ENCODE measurements at regions not wholly inside any gene's neighbourhood (a gene's known extent, or its start where the extent isn't known, plus 50 kb on each side); places are given as distances from the start of the nearest gene placed in this dataset.

DNA sequence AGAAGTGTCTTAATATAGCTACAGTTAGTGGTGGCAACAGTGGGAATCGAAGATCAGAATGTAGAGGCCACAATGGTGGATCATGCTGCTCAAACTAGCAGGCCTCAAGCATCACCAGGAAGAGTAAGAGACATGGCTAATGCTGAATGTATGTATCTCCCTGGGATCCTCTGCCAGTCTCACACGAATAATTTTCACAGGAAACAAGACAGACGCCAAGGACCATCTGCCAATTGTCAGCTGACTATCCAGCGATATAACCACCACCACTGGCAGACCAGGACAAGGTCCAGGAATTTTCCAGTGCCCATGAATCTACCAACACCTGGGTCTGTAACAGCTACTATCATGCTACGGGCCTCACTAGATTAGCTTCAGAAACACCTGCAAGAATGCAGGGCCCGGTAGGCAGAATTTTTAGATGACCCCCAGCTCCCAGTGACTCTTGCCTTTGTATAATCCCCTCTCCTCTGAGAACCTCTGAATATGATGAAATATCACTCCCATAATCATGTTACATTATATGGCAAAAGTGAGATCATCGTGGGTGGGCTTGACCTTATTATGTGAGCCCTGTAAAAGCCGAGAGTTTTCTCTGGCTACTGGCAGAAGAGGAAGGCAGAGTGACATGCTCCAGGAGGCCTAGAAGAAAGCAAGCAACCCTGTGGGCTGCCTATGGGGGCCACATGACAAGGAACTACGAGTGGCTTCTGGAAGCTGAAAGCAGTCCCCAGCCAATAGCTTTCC lies 429.8 kb downstream of the BCOR start:
- no peak for TF ChIP-seq FOXJ3 (CRISPR knock-in tag; IDR thresholded peaks at IDR 0.05)
- TF ChIP-seq, protein P1, sequence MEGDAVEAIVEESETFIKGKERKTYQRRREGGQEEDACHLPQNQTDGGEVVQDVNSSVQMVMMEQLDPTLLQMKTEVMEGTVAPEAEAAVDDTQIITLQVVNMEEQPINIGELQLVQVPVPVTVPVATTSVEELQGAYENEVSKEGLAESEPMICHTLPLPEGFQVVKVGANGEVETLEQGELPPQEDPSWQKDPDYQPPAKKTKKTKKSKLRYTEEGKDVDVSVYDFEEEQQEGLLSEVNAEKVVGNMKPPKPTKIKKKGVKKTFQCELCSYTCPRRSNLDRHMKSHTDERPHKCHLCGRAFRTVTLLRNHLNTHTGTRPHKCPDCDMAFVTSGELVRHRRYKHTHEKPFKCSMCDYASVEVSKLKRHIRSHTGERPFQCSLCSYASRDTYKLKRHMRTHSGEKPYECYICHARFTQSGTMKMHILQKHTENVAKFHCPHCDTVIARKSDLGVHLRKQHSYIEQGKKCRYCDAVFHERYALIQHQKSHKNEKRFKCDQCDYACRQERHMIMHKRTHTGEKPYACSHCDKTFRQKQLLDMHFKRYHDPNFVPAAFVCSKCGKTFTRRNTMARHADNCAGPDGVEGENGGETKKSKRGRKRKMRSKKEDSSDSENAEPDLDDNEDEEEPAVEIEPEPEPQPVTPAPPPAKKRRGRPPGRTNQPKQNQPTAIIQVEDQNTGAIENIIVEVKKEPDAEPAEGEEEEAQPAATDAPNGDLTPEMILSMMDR (IDR thresholded peaks at IDR 0.05 in 2 of 3, conservative IDR thresholded peaks at IDR 0.05 in 1 of 3; ENCODE audit: insufficient read depth in 2 of 3, low read depth in 1 of 3, low read length in 3 of 3) = no peak
- no peak for TF ChIP-seq EZH2 (IDR thresholded peaks at IDR 0.05; ENCODE audit: borderline replicate concordance, low read depth, low read length)
- no peak for TF ChIP-seq NR2C2 (CRISPR knock-in tag; IDR thresholded peaks at IDR 0.05)
- no peak for TF ChIP-seq NR2C2 (tag; IDR thresholded peaks at IDR 0.05)
- no peak for TF ChIP-seq TEAD1 (CRISPR knock-in tag; IDR thresholded peaks at IDR 0.05)
